ENCODE measurements at regions not wholly inside any gene's neighbourhood (a gene's known extent, or its start where the extent isn't known, plus 50 kb on each side); places are given as distances from the start of the nearest gene placed in this dataset.

DNA sequence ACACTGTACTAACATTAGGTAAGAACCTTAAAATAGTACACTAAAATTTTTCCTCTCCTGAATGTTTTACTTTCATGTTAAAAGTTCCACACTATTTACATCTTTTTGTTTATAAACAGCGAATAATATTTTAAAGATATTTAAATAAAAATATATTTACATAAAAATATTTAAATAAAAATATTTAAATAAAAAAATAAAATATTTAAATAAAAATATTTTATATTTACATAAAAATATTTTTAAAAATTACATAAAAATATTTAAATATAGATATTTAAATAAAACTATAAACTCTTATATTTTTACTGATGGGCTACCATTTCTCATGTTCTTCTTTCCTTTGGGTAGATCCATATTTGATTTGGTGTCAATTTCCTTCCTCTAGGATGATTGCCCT, 619.0 kb downstream of the ANKRD7 start:
- H3K79me2 ChIP-seq (ENCODE audit: control insufficient read depth, insufficient read depth, low read length), result no peaks in the 10 kb centered on the region
- no CpG with 5 or more reads among the region's 1 CpG for WGBS (ENCODE audit: insufficient coverage)
- DNase-seq, result no peak
- CTCF ChIA-PET, result no interaction called here
- H3K9me3 ChIP-seq (ENCODE audit: control extremely low read depth in 1 of 3, control insufficient read depth in 2 of 3, insufficient read depth in 1 of 3, low read length in 2 of 3), result no peaks in the 10 kb centered on the region
- H3K27me3 ChIP-seq (replicated peaks in 1 of 4; ENCODE audit: control extremely low read depth in 1 of 4, control insufficient read depth in 3 of 4, insufficient read depth in 4 of 4, low read length in 3 of 4), result no peaks in the 10 kb centered on the region
- H3K9ac ChIP-seq (ENCODE audit: low read length), result no peak overlapping the region
- no peak for ATAC-seq (ENCODE audit: low read depth)
- Mint-ChIP-seq H3K9me3 (ENCODE audit: insufficient read depth) (peaks cover 3% of the 10 kb centered on the region), H3K27ac (no peak overlapping the region), H3K4me1 (no peaks in the 10 kb centered on the region), H3K27me3 (no peaks in the 10 kb centered on the region), H3K4me3 (no peak overlapping the region)
- H3K4me1 ChIP-seq (ENCODE audit: control insufficient read depth in 2 of 2, insufficient read depth in 2 of 2, low read length in 2 of 2), result no peaks in the 10 kb centered on the region
- no peak overlapping the region for H3K4me3 ChIP-seq (ENCODE audit: control extremely low read depth in 1 of 5, extremely low read depth in 1 of 5, insufficient read depth in 1 of 5, low read depth in 2 of 5, low read length in 4 of 5)
- H2AFZ ChIP-seq (ENCODE audit: insufficient read depth, low read depth, low read length, poor library complexity, severe bottlenecking), result no peak overlapping the region
- no peaks in the 10 kb centered on the region for H4K20me1 ChIP-seq (ENCODE audit: control insufficient read depth, insufficient read depth, low read length, poor library complexity, severe bottlenecking)
- TF ChIP-seq, protein P1, sequence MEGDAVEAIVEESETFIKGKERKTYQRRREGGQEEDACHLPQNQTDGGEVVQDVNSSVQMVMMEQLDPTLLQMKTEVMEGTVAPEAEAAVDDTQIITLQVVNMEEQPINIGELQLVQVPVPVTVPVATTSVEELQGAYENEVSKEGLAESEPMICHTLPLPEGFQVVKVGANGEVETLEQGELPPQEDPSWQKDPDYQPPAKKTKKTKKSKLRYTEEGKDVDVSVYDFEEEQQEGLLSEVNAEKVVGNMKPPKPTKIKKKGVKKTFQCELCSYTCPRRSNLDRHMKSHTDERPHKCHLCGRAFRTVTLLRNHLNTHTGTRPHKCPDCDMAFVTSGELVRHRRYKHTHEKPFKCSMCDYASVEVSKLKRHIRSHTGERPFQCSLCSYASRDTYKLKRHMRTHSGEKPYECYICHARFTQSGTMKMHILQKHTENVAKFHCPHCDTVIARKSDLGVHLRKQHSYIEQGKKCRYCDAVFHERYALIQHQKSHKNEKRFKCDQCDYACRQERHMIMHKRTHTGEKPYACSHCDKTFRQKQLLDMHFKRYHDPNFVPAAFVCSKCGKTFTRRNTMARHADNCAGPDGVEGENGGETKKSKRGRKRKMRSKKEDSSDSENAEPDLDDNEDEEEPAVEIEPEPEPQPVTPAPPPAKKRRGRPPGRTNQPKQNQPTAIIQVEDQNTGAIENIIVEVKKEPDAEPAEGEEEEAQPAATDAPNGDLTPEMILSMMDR (IDR thresholded peaks at IDR 0.05), result no peak
- TF ChIP-seq EZH2 (IDR thresholded peaks at IDR 0.05; ENCODE audit: borderline replicate concordance, insufficient read depth, low read depth, low read length, poor library complexity, severe bottlenecking), result no peak
- no peak overlapping the region for H3K27ac ChIP-seq (ENCODE audit: low read length in 2 of 2)
- POLR2A ChIA-PET, result no interaction called here
- no peak overlapping the region for H3K4me2 ChIP-seq (replicated peaks; ENCODE audit: low read depth, low read length, poor library complexity, severe bottlenecking)
- no peaks in the 10 kb centered on the region for H3K36me3 ChIP-seq (replicated peaks in 1 of 2; ENCODE audit: control extremely low read depth in 1 of 2, control insufficient read depth in 1 of 2, extremely low read depth in 1 of 2, insufficient read depth in 2 of 2, low read length in 1 of 2)
- intact Hi-C loops (cut with micrococcal nuclease), result no loop called here

DNA sequence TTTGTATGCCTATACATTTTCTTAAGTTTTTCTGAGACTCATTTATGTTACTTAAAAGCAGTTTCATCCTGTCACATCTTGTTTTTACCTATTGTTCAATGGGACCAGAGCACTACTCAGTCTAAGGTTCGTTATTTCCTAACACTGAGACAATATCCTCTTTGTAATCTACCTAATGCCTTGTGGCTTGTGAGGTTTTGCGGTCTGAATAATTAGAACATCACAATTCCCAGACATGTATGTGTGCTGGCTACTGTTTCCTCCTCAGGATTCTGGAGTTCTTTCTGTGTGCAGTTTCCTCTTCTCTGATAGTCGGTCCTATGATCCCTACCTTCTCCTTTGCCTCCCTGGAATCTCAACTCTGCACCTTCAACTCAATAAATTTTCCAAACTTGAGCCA, 620.2 kb downstream of the ANKRD7 start:
- ChIA-PET CTCF (no interaction called here), POLR2A (no interaction called here)
- H2AFZ ChIP-seq (ENCODE audit: insufficient read depth, low read depth, low read length, poor library complexity, severe bottlenecking), result no peak overlapping the region
- Mint-ChIP-seq H3K4me1 (no peaks in the 10 kb centered on the region), H3K27ac (no peak overlapping the region), H3K27me3 (no peaks in the 10 kb centered on the region), H3K9me3 (ENCODE audit: insufficient read depth) (peaks cover 3% of the 10 kb centered on the region), H3K4me3 (no peak overlapping the region)
- no peak overlapping the region for H3K9ac ChIP-seq (ENCODE audit: low read length)
- intact Hi-C loops (cut with micrococcal nuclease), result no loop called here
- TF ChIP-seq EZH2 (IDR thresholded peaks at IDR 0.05; ENCODE audit: borderline replicate concordance, insufficient read depth, low read depth, low read length, poor library complexity, severe bottlenecking), result no peak
- TF ChIP-seq, protein P1 (IDR thresholded peaks at IDR 0.05), result no peak
- ATAC-seq (ENCODE audit: low read depth), result no peak
- H3K27me3 ChIP-seq (replicated peaks in 1 of 4; ENCODE audit: control extremely low read depth in 1 of 4, control insufficient read depth in 3 of 4, insufficient read depth in 4 of 4, low read length in 3 of 4), result no peaks in the 10 kb centered on the region
- H3K79me2 ChIP-seq (ENCODE audit: control insufficient read depth, insufficient read depth, low read length), result no peaks in the 10 kb centered on the region
- H3K4me3 ChIP-seq (ENCODE audit: control extremely low read depth in 1 of 5, extremely low read depth in 1 of 5, insufficient read depth in 1 of 5, low read depth in 2 of 5, low read length in 4 of 5), result no peak overlapping the region
- no peak for DNase-seq
- H3K27ac ChIP-seq (ENCODE audit: low read length in 2 of 2), result no peak overlapping the region
- WGBS (ENCODE audit: insufficient coverage), result 67% methylated on average over 1 of the region's 3 CpGs
- no peaks in the 10 kb centered on the region for H3K9me3 ChIP-seq (ENCODE audit: control extremely low read depth in 1 of 3, control insufficient read depth in 2 of 3, insufficient read depth in 1 of 3, low read length in 2 of 3)
- H4K20me1 ChIP-seq (ENCODE audit: control insufficient read depth, insufficient read depth, low read length, poor library complexity, severe bottlenecking), result no peaks in the 10 kb centered on the region
- H3K4me1 ChIP-seq (ENCODE audit: control insufficient read depth in 2 of 2, insufficient read depth in 2 of 2, low read length in 2 of 2), result no peaks in the 10 kb centered on the region
- H3K4me2 ChIP-seq (replicated peaks; ENCODE audit: low read depth, low read length, poor library complexity, severe bottlenecking), result no peak overlapping the region
- H3K36me3 ChIP-seq (replicated peaks in 1 of 2; ENCODE audit: control extremely low read depth in 1 of 2, control insufficient read depth in 1 of 2, extremely low read depth in 1 of 2, insufficient read depth in 2 of 2, low read length in 1 of 2), result no peaks in the 10 kb centered on the region
